Breast epithelium (tissue), 4 donors: ENCODE measurements at regions not wholly inside any gene's neighbourhood (a gene's known extent, or its start where the extent isn't known, plus 50 kb on each side); places are given as distances from the start of the nearest gene placed in this dataset.

Source experiments
- DNase-seq, 2 donors: peaks; one replicate each; pipeline ENCODE4 v3.0.0-alpha.2; 2019; ENCODE audit warnings: low spot score in 2 of 2
- H3K27ac ChIP-seq, 2 donors: fragments of 200-600 bp; sonication (generic) in 1 of 2; one replicate each; pipeline ENCODE4 v1.5.1; 2016 to 2019; ENCODE audit warnings: mild to moderate bottlenecking in 1 of 2
- H3K27me3 ChIP-seq, 2 donors: fragments of 200-600 bp; sonication (generic) in 1 of 2; one replicate each; pipeline versions ENCODE4 v1.5.1 to v1.6.0; 2017 to 2019; ENCODE audit warnings: control low read depth in 1 of 2, mild to moderate bottlenecking in 1 of 2
- H3K36me3 ChIP-seq: fragments of 200-600 bp; one replicate; pipeline ENCODE4 v1.5.1; 2019
- H3K4me1 ChIP-seq, 2 donors: fragments of 200-600 bp; sonication (generic); one replicate each; pipeline ENCODE4 v1.5.1; 2016 to 2019; ENCODE audit warnings: control low read depth in 1 of 2
- H3K4me3 ChIP-seq, 3 donors: fragments of 200-600 bp; sonication (generic); 1 replicate in 2 of 3; 2 replicates in 1 of 3; pipeline ENCODE4 v1.5.1; 2016 to 2019; ENCODE audit warnings: mild to moderate bottlenecking in 3 of 3, moderate library complexity in 2 of 3
- H3K9me3 ChIP-seq, 2 donors: fragments of 200-600 bp; sonication (generic) in 1 of 2; one replicate each; pipeline ENCODE4 v1.5.1; 2016 to 2019; ENCODE audit warnings: control low read depth in 1 of 2
- POLR2A ChIP-seq: fragments of 450-650 bp; IDR thresholded peaks from one replicate; pipeline ENCODE4 v1.6.1; 2016; ENCODE audit warnings: antibody characterized with exemption, mild to moderate bottlenecking, moderate library complexity
- POLR2AphosphoS5 ChIP-seq, 3 donors: sonication (generic); formaldehyde crosslinking; IDR thresholded peaks; one replicate each; pipeline ENCODE4 v1.6.1; 2017; ENCODE audit warnings: antibody characterized with exemption in 3 of 3
- intact Hi-C: fragments of 100-400 bp; cut with DNase I; formaldehyde crosslinking; loops from one replicate; pipeline ENCODE4 v1.15.1; 2023; ENCODE audit warnings: low total_unique reads
- TF ChIP-seq, protein P1 (sequence below), 3 donors: fragments of 450-650 bp; IDR thresholded peaks; one replicate each; pipeline ENCODE4 v1.5.1; 2016 to 2017; ENCODE audit warnings: antibody characterized with exemption in 3 of 3, mild to moderate bottlenecking in 3 of 3, moderate library complexity in 3 of 3

DNA sequence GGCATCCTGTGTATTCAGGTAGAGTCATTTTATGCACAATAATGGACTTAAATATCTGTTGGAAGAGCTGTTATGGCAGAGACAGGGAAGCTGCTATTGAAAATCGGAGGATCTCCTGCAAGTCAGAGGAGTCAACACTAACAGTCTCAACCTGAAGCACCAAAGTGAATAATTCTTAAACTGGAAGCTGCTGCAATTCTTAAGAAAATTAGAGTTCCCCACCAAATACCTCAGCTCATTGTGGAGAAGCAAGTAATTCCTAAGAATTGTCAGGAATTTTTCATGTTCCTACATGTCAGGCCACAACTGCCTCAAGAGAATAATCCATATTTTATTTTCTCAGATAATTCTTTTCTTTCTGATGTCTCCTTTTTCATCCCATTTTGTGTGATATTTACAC is 892.6 kb upstream of the LCORL start:
- H3K9me3 ChIP-seq, result peaks cover 7 to 16% of the 10 kb centered on the region in 2 donors
- no peak for DNase-seq
- TF ChIP-seq, protein P1, sequence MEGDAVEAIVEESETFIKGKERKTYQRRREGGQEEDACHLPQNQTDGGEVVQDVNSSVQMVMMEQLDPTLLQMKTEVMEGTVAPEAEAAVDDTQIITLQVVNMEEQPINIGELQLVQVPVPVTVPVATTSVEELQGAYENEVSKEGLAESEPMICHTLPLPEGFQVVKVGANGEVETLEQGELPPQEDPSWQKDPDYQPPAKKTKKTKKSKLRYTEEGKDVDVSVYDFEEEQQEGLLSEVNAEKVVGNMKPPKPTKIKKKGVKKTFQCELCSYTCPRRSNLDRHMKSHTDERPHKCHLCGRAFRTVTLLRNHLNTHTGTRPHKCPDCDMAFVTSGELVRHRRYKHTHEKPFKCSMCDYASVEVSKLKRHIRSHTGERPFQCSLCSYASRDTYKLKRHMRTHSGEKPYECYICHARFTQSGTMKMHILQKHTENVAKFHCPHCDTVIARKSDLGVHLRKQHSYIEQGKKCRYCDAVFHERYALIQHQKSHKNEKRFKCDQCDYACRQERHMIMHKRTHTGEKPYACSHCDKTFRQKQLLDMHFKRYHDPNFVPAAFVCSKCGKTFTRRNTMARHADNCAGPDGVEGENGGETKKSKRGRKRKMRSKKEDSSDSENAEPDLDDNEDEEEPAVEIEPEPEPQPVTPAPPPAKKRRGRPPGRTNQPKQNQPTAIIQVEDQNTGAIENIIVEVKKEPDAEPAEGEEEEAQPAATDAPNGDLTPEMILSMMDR (IDR thresholded peaks at IDR 0.05), result no peak
- TF ChIP-seq POLR2A (no peak), POLR2AphosphoS5 (IDR thresholded peaks at IDR 0.05) (no peak)
- H3K4me3 ChIP-seq, result no peak overlapping the region
- H3K27ac ChIP-seq, result no peak overlapping the region
- H3K36me3 ChIP-seq, result no peaks in the 10 kb centered on the region
- H3K27me3 ChIP-seq, result no peaks in the 10 kb centered on the region
- no peaks in the 10 kb centered on the region for H3K4me1 ChIP-seq
- intact Hi-C loops, result no loop called here

DNA sequence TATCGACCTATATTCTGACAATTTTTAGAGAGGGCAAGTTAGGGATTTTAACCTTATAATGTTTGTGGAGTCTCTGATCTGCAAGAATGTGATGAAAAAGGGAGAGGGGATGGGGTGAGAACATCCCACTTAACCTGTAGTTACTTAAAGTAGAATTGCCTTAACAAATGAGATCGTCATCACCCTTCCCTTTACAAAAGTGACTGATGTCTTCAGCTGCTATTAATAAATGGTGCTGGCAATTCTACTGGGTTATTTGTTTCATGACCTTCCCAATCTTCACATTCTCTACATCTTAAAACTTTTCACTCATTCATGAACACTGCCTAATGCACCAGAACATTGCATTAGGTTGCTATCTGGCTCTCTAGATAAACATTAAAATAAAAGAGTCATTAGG is 873.4 kb upstream of the LCORL start:
- Histone ChIP-seq H3K27ac (no peak overlapping the region), H3K9me3 (no peaks in the 10 kb centered on the region), H3K4me1 (no peaks in the 10 kb centered on the region), H3K4me3 (no peak overlapping the region), H3K36me3 (no peaks in the 10 kb centered on the region), H3K27me3 (no peaks in the 10 kb centered on the region)
- TF ChIP-seq POLR2A, result no peak
- no peak for DNase-seq
- intact Hi-C loops, result no loop called here

DNA sequence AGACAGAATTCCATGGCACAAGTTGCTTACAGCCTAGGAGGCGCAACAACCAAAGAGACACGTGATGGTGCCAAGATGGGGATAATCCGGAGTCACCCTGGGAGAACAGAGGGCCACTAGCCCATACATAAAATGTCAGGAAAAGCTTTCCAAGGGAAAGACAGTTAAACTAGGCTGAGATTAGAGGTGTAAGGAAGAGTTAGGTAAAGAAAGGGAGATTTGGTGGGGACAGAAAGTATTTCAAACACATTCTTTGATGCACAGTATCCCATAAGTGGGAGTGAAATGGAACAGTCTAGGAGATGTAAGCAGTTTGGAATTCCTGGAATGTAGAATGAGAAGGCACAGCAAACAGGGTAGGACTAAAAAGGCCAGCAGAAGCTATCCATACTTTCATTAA is 860.9 kb upstream of the LCORL start:
- H3K9me3 ChIP-seq, result no peaks in the 10 kb centered on the region
- TF ChIP-seq POLR2A, result no peak
- TF ChIP-seq POLR2AphosphoS5 (IDR thresholded peaks at IDR 0.05), result no peak
- TF ChIP-seq, protein P1 (IDR thresholded peaks at IDR 0.05), result no peak
- H3K27ac ChIP-seq, result no peak overlapping the region
- DNase-seq, result no peak
- H3K27me3 ChIP-seq, result no peaks in the 10 kb centered on the region
- intact Hi-C loops, result loop anchor here (5.0 kb wide), 1 partner anchor 90 kb away; no protein-coding TSS in a partner anchor
- no peaks in the 10 kb centered on the region for H3K36me3 ChIP-seq
- no peak overlapping the region for H3K4me3 ChIP-seq
- no peaks in the 10 kb centered on the region for H3K4me1 ChIP-seq

DNA sequence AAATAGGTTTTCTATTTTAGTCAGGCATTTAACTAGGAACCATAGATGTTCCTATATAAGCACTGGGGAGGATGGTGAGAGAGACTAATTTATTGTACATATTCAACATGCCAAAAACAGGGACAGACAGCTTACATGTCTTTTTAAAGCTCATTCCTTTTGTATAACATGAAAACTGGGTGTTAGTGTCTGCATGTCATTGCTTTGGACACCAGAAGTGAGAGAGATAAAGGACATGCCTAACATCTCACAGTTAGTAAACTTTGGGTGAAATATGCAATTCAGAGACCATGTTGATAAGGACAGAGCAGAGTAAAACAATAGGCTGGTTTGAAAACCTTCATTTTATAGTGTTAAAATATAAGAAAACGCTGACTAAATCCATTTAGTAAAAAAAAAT is 860.0 kb upstream of the LCORL start:
- H3K4me3 ChIP-seq, result no peak overlapping the region
- H3K27me3 ChIP-seq, result no peaks in the 10 kb centered on the region
- no peaks in the 10 kb centered on the region for H3K4me1 ChIP-seq
- intact Hi-C loops, result loop anchor here (5.0 kb wide), 1 partner anchor 89 kb away; no protein-coding TSS in a partner anchor
- H3K9me3 ChIP-seq, result no peaks in the 10 kb centered on the region
- no peak for DNase-seq
- no peak for TF ChIP-seq POLR2AphosphoS5 (IDR thresholded peaks at IDR 0.05)
- TF ChIP-seq POLR2A, result no peak
- TF ChIP-seq, protein P1 (IDR thresholded peaks at IDR 0.05), result no peak
- H3K27ac ChIP-seq, result no peak overlapping the region
- no peaks in the 10 kb centered on the region for H3K36me3 ChIP-seq

DNA sequence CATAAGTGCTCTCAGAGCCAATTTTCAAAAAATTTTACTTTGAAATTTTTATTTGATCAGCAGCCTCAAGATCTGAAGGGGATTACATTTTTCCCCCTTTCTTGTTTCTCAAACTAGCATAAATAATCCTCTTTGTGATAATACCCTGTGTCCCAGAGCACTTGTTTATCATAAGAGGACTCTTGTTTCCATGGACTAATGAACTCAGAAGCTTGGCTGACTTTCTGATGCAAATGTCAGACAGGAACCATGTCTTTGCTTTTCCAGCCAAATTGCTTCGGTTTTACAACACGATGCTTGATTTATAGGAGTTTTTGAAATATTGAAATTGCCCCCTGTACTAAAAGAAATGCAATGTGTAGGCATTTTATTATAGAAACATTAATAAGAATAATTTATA is 859.3 kb upstream of the LCORL start:
- Histone ChIP-seq H3K4me1 (no peaks in the 10 kb centered on the region), H3K27ac (no peak overlapping the region), H3K4me3 (no peak overlapping the region), H3K27me3 (no peaks in the 10 kb centered on the region), H3K9me3 (no peaks in the 10 kb centered on the region), H3K36me3 (no peaks in the 10 kb centered on the region)
- no peak for DNase-seq
- intact Hi-C loops, result loop anchor here (5.0 kb wide), 1 partner anchor 89 kb away; no protein-coding TSS in a partner anchor
- no peak for TF ChIP-seq POLR2A
- TF ChIP-seq POLR2AphosphoS5 (IDR thresholded peaks at IDR 0.05), result no peak
- TF ChIP-seq, protein P1 (IDR thresholded peaks at IDR 0.05), result no peak

DNA sequence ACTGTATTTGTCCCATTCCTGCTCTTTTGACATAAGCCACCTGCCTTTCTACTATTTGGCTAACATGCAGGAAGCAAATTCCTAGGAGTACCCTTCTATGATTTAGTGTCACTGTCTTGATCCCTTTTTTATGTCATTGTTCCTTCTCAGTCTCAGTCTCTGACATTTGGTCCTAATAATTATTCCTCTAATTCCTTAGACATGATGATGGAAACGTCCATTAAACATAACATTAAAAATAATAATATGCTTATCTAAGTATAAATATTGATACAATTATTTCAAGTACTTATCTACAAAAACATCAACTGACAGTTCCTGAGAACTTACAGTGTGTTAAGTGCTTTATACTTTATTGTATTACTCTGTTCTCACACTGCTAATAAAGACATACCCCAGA is 857.0 kb upstream of the LCORL start:
- Histone ChIP-seq H3K27me3 (no peaks in the 10 kb centered on the region), H3K4me3 (no peak overlapping the region), H3K9me3 (peaks cover 0 to 1% of the 10 kb centered on the region in 2 donors), H3K36me3 (no peaks in the 10 kb centered on the region), H3K27ac (no peak overlapping the region), H3K4me1 (no peaks in the 10 kb centered on the region)
- intact Hi-C loops, result no loop called here
- TF ChIP-seq POLR2A (no peak), POLR2AphosphoS5 (IDR thresholded peaks at IDR 0.05) (no peak)
- TF ChIP-seq, protein P1 (IDR thresholded peaks at IDR 0.05), result no peak
- DNase-seq, result no peak
